ENCODE measurements at regions not wholly inside any gene's neighbourhood (a gene's known extent, or its start where the extent isn't known, plus 50 kb on each side); places are given as distances from the start of the nearest gene placed in this dataset.

- in situ Hi-C loops (cut with MboI) (no loop called here), intact Hi-C loops (cut with micrococcal nuclease; ENCODE audit: unreplicated experiment) (no loop called here)
- ChIA-PET CTCF (no interaction called here), POLR2A (no interaction called here), SMC1A (ENCODE audit: uncharacterized antibody, unreplicated experiment) (no interaction called here), RAD21 (ENCODE audit: unreplicated experiment) (no interaction called here)
- Histone ChIP-seq H4K20me1 (ENCODE audit: control insufficient read depth, insufficient read depth) (no peaks in the 10 kb centered on the region), H3K4me3 (no peak overlapping the region), H3K79me2 (ENCODE audit: control insufficient read depth, insufficient read depth, low read length) (no peaks in the 10 kb centered on the region), H3K4me1 (ENCODE audit: control insufficient read depth, insufficient read depth, low read length) (no peaks in the 10 kb centered on the region), H3K27me3 (replicated peaks in 1 of 2; ENCODE audit: control insufficient read depth in 2 of 2, insufficient read depth in 2 of 2, low read length in 1 of 2) (no peaks in the 10 kb centered on the region), H3K36me3 (ENCODE audit: control insufficient read depth in 2 of 2, insufficient read depth in 2 of 2, low read length in 1 of 2) (no peaks in the 10 kb centered on the region), H2AFZ (ENCODE audit: control insufficient read depth, low read depth, low read length) (no peak overlapping the region), H3K4me2 (ENCODE audit: control insufficient read depth, insufficient read depth) (no peak overlapping the region), H3K9me3 (replicated peaks; ENCODE audit: control insufficient read depth, insufficient read depth, low read length) (no peaks in the 10 kb centered on the region), H3K27ac (ENCODE audit: control insufficient read depth, insufficient read depth) (no peak overlapping the region), H3K9ac (ENCODE audit: control insufficient read depth, insufficient read depth, low read length) (no peak overlapping the region)
- FAIRE-seq (no peak), ATAC-seq (no peak), DNase-seq (ENCODE audit: low read depth, low spot score) (no peak)
- WGBS (ENCODE audit: insufficient coverage, insufficient replicate concordance, low lambda C conversion rate, missing lambda C conversion rate) = 48% methylated on average over 5 of the region's 5 CpGs
- no TSS peak for BruUV-seq (replicated peaks)
- TF ChIP-seq TARDBP (IDR thresholded peaks at IDR 0.05; ENCODE audit: borderline replicate concordance) (no peak), MXI1 (IDR thresholded peaks at IDR 0.05; ENCODE audit: low read depth, low read length) (no peak), CHD1 (IDR thresholded peaks at IDR 0.05; ENCODE audit: low read depth, low read length) (no peak), ETV6 (conservative IDR thresholded peaks at IDR 0.05 in 1 of 2, IDR thresholded peaks at IDR 0.05 in 1 of 2; ENCODE audit: borderline replicate concordance in 1 of 2, low read depth in 1 of 2) (no peak), EZH2 (IDR thresholded peaks at IDR 0.05; ENCODE audit: borderline replicate concordance, control insufficient read depth, low read depth, low read length) (no peak), MEF2B (IDR thresholded peaks at IDR 0.05; ENCODE audit: partially characterized antibody, poor library complexity, severe bottlenecking) (no peak), TCF3 (IDR thresholded peaks at IDR 0.05; ENCODE audit: borderline replicate concordance, insufficient read depth, low read depth, low read length) (no peak), ZZZ3 (IDR thresholded peaks at IDR 0.05; ENCODE audit: control insufficient read depth, insufficient read length, low read depth) (no peak)
Measured at GRCh38 chrX:10828036-10828435, 207.7 kb upstream of the MID1 start.

GRCh38 chrX:10828640-10829039, 208.3 kb upstream of the MID1 start:
- intact Hi-C loops (cut with micrococcal nuclease; ENCODE audit: unreplicated experiment) = no loop called here
- FAIRE-seq = no peak
- Histone ChIP-seq H3K79me2 (ENCODE audit: control insufficient read depth, insufficient read depth, low read length) (no peaks in the 10 kb centered on the region), H3K4me1 (ENCODE audit: control insufficient read depth, insufficient read depth, low read length) (no peaks in the 10 kb centered on the region), H3K4me2 (ENCODE audit: control insufficient read depth, insufficient read depth) (no peak overlapping the region), H3K27ac (ENCODE audit: control insufficient read depth, insufficient read depth) (no peak overlapping the region), H3K9me3 (replicated peaks; ENCODE audit: control insufficient read depth, insufficient read depth, low read length) (no peaks in the 10 kb centered on the region), H3K27me3 (replicated peaks in 1 of 2; ENCODE audit: control insufficient read depth in 2 of 2, insufficient read depth in 2 of 2, low read length in 1 of 2) (no peaks in the 10 kb centered on the region), H3K9ac (ENCODE audit: control insufficient read depth, insufficient read depth, low read length) (no peak overlapping the region), H2AFZ (ENCODE audit: control insufficient read depth, low read depth, low read length) (no peak overlapping the region), H3K4me3 (no peak overlapping the region), H4K20me1 (ENCODE audit: control insufficient read depth, insufficient read depth) (no peaks in the 10 kb centered on the region), H3K36me3 (ENCODE audit: control insufficient read depth in 2 of 2, insufficient read depth in 2 of 2, low read length in 1 of 2) (no peaks in the 10 kb centered on the region)
- RAD21 ChIA-PET (ENCODE audit: unreplicated experiment) = no interaction called here
- CTCF ChIA-PET = no interaction called here
- in situ Hi-C loops (cut with MboI) = no loop called here
- WGBS (ENCODE audit: insufficient coverage, insufficient replicate concordance, low lambda C conversion rate, missing lambda C conversion rate) = 14% methylated on average over 4 of the region's 4 CpGs
- no peak for DNase-seq (ENCODE audit: low read depth, low spot score)
- no TSS peak for BruUV-seq (replicated peaks)
- POLR2A ChIA-PET = no interaction called here
- SMC1A ChIA-PET (ENCODE audit: uncharacterized antibody, unreplicated experiment) = no interaction called here
- ATAC-seq = no peak
- no peak for TF ChIP-seq STAT1 (conservative IDR thresholded peaks at IDR 0.05)
- TF ChIP-seq ZBTB33 (IDR thresholded peaks at IDR 0.05) = no peak
- no peak for TF ChIP-seq E2F8 (IDR thresholded peaks at IDR 0.05; ENCODE audit: low read depth, partially characterized antibody)
- no peak for TF ChIP-seq SIN3A (IDR thresholded peaks at IDR 0.05; ENCODE audit: low read depth, low read length)
- TF ChIP-seq NR2F1 (conservative IDR thresholded peaks at IDR 0.05) = no peak
- TF ChIP-seq KAT2A (conservative IDR thresholded peaks at IDR 0.05; ENCODE audit: control insufficient read depth, low read depth, low read length) = no peak
- no peak for TF ChIP-seq BACH1 (IDR thresholded peaks at IDR 0.05; ENCODE audit: borderline replicate concordance)
